Femur (tissue), 1 donor: ENCODE measurements at regions not wholly inside any gene's neighbourhood (a gene's known extent, or its start where the extent isn't known, plus 50 kb on each side); places are given as distances from the start of the nearest gene placed in this dataset.

Source experiments
- DNase-seq: peaks from one replicate; pipeline ENCODE4 v3.0.0-alpha.2; 2017

GRCh38 chr3:118011910-118012309 lies 1022.7 kb downstream of the IGSF11 start:
- no peak for DNase-seq

DNA sequence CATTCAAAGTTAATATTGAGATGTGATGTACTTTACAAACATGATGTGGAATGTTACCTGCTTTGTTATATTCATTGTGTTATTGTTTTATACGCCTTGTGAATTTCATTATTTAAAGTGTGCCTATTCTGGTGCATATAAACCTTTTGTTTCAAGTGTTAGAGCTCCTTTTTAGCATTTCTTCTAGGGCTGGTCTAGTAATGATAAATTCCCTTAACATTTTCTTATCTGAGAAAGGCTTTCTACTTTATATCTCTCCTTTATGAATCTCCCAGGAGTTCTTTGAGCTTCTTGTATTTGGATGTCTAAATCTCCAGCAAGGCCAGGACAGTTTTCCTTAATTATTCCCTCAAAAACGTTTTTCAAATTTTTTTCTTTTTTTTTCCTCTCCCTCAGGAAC lies 1005.6 kb downstream of the IGSF11 start:
- DNase-seq: no peak

GRCh38 chr3:118036215-118036614 lies 998.4 kb downstream of the IGSF11 start:
- no peak for DNase-seq

DNA sequence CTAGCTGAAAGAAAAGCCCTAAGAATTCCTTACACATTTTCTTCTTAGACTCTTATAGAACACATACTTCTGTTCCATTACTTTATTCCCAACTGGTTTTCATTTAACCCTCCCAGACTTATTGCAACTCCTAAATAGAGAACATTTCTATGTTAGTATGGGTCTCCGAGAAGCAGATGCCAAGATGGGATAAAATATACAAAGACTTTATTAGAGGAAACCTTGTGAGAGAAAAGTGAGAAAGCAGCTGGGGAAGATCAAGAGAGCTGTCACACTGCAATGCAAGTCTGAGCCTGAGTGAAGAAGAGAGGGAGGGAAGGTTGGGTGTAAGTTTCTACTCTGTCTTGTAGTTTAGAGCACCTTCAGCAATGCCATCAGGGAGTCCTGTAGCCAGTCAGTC lies 979.3 kb downstream of the IGSF11 start:
- no peak for DNase-seq

GRCh38 chr3:118057086-118057485 lies 977.6 kb downstream of the IGSF11 start:
- DNase-seq: no peak

GRCh38 chr3:118059096-118059495 lies 975.5 kb downstream of the IGSF11 start:
- DNase-seq: no peak

DNA sequence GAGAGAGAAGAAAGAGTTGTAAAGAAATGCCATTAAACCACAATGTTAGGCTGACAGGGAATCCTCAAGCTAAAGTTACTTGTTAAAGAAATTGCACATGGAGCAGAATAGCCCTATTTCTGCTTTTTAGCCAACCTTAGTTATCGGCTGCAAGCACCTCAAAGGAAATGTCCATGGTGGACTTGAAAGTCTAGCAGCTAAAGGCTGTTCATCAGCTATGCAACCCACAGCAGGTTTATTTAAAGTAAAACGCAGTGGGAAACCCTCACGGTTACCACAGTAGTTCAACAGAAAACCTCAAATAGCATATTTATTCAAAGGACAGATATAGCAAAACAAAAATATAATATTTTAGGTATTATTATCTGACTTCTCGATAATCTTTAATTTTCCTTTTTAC lies 967.2 kb downstream of the IGSF11 start:
- DNase-seq: no peak

DNA sequence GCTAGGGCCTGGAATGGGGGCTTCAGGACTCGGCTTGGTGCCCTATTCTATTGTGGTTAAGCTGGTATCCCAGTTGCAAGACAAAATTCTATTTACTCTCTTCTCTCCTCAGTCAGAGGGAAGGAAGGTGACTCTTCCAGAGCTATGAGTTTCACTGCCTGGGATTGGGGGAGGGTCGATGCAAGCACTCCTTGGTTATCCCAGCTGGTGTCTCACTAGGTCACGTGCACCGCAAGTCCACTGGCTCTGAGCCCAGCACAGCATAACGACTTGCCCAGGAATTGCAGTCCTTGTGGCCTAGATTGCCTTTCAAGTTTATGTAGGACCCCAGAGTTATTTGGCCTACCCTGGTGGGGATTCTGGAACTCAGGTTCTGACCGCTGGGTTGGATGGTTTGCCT lies 958.8 kb downstream of the IGSF11 start:
- DNase-seq: no peak

- no peak for DNase-seq
Observed at GRCh38 chr3:118077332-118077731, 957.3 kb downstream of the IGSF11 start.

DNA sequence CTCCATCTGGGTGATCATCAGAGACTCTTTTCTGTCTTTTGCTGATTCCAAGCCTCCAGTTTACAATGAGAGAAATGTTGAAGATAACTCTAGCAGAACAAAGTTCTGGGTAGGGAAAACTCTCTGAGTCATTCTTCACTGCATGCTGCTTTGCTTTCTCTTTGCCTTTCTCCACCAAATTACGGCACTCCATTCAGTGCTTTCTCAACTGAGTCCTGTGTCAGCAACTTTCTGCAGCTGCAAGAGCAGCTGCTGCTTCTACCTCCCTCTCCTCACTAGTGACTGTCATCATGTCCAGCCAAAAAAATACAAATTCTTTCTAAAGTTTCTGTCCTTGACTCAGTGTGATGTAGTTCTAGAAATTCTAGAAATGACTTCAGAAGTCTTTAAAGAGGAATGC lies 953.8 kb downstream of the IGSF11 start:
- peak; percentile 37 for DNase-seq

GRCh38 chr3:118088696-118089095 lies 946.0 kb downstream of the IGSF11 start:
- no peak for DNase-seq

- no peak for DNase-seq
Observed at GRCh38 chr3:118089563-118089962, 945.1 kb downstream of the IGSF11 start.

DNA sequence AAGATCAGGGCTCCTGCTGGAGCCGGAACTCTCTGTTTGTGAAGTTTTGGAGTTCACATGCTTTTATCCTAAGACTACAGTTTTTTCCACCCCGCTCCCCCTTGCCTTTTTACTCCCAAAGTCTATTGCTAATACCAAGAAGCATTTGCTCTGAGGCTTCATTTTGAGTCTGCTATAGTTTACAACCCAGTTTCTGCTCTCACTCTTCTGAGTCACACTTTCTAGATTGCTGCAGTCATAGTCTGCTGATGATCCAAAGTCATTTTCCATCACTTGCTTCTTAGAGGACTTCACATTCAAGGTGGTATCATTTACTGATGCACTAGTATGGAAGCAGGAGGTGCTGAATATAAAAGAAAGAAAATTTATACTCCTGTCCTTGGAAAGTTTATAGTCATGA lies 937.4 kb downstream of the IGSF11 start:
- DNase-seq: no peak

DNA sequence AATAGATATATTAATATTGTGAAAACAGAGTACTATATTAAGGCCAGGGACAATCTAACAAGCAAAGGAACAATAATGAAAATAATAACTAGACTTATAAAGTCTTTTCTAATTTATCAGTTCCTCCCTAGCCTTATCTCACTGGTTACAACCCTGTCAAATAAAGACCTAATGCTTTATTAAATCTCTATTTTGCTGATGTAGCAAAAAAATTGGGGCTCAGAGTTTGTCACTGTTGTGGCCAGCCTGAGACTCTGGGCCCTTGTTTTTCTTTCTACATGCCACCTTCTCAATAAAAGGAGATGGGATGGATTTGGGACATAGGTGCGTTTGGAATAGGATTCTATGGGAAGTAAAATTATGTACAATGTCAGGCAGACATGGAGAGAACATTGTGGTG lies 937.0 kb downstream of the IGSF11 start:
- DNase-seq: no peak

GRCh38 chr3:118098827-118099226 lies 935.8 kb downstream of the IGSF11 start:
- no peak for DNase-seq

DNA sequence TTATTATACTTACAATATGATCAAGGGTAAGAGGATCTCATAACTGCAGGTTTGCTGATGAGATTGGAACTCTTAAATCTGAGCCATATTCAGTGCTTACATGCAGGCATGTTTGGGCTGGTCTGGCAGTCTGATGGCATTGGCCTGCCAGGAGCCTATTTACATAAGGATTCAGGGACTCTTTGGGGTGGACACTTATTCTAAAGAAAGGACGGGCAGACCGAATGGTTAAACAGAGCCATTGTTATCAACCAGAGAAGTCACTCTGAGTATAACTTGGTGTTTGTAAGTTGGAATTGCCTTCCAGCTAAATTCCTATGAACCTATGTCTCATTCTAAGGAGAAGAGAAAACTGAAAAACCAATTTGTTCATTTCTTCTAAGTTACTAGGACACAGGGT lies 932.8 kb downstream of the IGSF11 start:
- no peak for DNase-seq

DNA sequence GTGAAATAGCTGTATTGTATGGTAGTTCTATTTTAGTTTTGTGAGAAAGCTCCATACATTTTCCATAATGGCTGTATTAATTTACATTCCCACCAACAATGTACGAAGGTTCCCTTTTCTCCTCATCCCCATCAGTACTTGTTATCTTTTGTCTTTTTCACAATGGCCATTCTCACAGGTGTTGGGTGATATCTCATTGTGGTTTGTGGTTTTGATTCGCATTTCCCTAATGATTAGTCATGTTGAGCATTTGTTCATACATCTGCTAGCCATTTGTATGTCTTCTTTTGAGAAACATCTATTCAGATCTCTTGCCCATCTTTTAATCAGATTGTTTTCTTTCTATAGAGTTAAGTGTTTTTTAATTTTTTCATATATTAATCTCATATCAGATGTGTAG lies 931.9 kb downstream of the IGSF11 start:
- DNase-seq: no peak

GRCh38 chr3:118108201-118108600 lies 926.4 kb downstream of the IGSF11 start:
- DNase-seq: no peak

DNA sequence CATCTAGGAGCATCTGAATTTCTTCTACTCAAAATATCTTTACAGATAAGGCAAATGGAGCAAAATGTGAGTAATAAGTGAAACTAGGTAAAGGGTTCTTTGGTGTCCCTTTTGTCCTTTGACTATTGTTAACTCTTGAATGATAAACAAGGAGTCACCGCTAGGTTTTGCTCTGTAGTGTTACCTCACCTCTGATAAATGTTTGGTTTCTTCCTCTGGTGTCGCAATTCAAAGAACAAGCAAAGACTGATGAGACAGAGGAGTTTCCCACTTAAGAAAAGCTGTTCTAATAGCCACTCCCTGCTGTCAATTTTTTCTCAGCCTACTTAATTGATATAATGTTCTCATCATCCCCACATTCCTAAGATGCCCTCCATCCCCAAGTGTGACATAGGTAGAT lies 925.9 kb downstream of the IGSF11 start:
- no peak for DNase-seq

- no peak for DNase-seq
Observed at GRCh38 chr3:118110211-118110610, 924.4 kb downstream of the IGSF11 start.

DNA sequence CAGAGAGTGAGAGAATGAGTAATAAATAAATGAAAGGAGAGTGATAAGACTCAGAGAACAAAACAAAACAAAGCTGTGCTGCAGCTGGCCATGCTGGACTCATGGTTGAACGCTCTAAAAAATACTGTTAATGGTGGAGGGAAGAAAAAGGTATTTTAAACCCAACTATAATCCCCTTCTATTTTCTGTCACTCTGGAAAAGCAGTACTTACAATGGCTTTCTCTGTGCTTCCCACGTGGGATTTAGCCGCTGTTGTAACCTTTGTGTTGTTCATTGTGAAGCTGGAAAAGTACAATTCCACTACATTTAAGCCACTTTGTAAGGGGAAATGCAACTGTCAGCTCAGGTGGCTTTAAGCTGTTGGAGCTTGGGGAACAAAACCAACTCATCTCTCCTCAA lies 917.7 kb downstream of the IGSF11 start:
- DNase-seq: no peak

GRCh38 chr3:118126751-118127150 lies 907.9 kb downstream of the IGSF11 start:
- DNase-seq: no peak

DNA sequence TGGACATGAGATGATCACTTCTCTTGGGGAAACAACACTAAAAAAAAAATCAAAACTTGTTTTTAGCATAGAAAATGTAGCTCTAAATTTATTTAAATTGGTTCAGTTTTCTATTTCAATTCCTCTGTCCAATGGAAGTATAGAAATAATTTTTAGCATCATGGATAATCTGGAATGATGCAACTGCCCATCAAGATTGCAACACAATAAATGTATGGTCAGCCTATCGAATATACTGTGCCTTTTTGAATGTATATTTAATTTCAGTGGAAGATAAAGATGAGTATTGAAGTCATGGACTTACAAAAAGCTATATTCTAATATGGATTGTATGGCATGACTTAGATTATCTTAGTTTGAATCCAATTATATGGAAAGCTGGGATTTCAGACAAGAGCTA lies 906.7 kb downstream of the IGSF11 start:
- no peak for DNase-seq

DNA sequence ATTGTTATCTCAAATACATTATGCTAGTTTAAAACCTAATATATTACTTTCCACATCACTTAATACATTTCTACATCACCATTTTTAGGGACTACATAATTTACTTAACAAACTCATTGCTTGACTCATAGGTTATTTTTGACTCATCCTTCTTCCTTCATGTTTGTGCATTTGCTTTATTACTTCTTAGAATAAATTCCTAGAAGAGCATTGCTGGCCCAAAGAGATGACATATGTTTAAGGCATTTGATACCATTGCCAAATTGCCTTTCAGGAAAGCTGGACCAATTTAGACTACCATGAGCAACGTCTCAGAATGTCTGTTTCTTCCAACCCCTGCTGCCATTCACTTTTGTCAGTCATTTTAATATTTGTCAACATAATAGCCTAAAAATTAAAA lies 905.8 kb downstream of the IGSF11 start:
- DNase-seq: no peak

DNA sequence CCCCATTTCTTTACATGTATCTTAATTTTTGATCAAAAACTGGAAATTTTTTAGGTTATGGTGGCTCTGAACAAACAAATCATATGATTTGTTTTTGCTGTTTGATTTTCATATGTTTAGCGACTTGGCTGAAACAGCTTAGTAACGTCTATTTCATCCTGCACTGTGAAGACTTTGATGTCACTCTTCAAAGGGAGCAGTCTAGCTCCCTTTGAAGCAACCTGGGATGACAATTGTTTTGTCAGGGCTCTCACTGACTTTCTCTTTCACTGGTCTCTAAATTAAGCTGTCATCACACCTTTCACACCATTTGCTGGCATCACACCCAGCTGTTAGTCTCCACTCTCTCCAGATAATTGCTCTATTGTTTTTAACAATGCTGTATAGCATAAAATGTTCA lies 896.9 kb downstream of the IGSF11 start:
- DNase-seq: no peak

GRCh38 chr3:118144919-118145318 lies 889.7 kb downstream of the IGSF11 start:
- DNase-seq: no peak
